Left lung (tissue), 4 donors: ENCODE measurements at regions not wholly inside any gene's neighbourhood (a gene's known extent, or its start where the extent isn't known, plus 50 kb on each side); places are given as distances from the start of the nearest gene placed in this dataset.
"Not testable (repeated sequence)": the region's sequence is repeated elsewhere in the genome, so short reads cannot be mapped to it uniquely, and the experiment has no call there.

Experiments
- ATAC-seq: fragments of 200-7000 bp; cut with Tn5 transposase; one replicate; pipeline ENCODE4 v1.9.1; 2020; ENCODE audit warnings: moderate library complexity
- DNase-seq, 4 donors: peaks; one replicate each; pipeline ENCODE4 v3.0.0-alpha.2; 2013 to 2020
- H3K27ac ChIP-seq, 2 donors: fragments of 200-600 bp; sonication (generic) in 1 of 2; one replicate each; pipeline versions ENCODE4 v1.5.0 to v1.8.0; 2020 to 2021
- H3K27me3 ChIP-seq, 2 donors: fragments of 200-600 bp; sonication (generic) in 1 of 2; one replicate each; pipeline versions ENCODE4 v1.5.0 to v1.8.0; 2020 to 2021
- H3K36me3 ChIP-seq, 2 donors: fragments of 200-600 bp; sonication (generic) in 1 of 2; one replicate each; pipeline versions ENCODE4 v1.5.0 to v1.8.0; 2020 to 2021
- H3K4me1 ChIP-seq, 2 donors: fragments of 200-600 bp; one replicate each; pipeline ENCODE4 v1.8.0; 2021
- H3K4me3 ChIP-seq, 2 donors: fragments of 200-600 bp; sonication (generic) in 1 of 2; one replicate each; pipeline versions ENCODE4 v1.5.0 to v1.8.0; 2020 to 2021; ENCODE audit warnings: mild to moderate bottlenecking in 1 of 2
- H3K9me3 ChIP-seq, 2 donors: fragments of 200-600 bp; sonication (generic) in 1 of 2; one replicate each; pipeline versions ENCODE4 v1.5.0 to v1.8.0; 2020 to 2021
- intact Hi-C, 2 donors: fragments of 100-400 bp; cut with DNase I; formaldehyde crosslinking; loops; one replicate each; pipeline versions ENCODE4 v1.11.2 to v1.14.2; 2022
- TF ChIP-seq, protein P1 (sequence below), 2 donors: fragments of 200-600 bp; sonication (generic) in 1 of 2; IDR thresholded peaks; one replicate each; pipeline versions ENCODE4 v1.5.0 to v1.8.0; 2021; ENCODE audit warnings: antibody characterized with exemption in 2 of 2
- donor health status: DM: no; HTN: yes; CAD: no.
- donor health status: DM: no; HTN: no; CAD: no.

DNA sequence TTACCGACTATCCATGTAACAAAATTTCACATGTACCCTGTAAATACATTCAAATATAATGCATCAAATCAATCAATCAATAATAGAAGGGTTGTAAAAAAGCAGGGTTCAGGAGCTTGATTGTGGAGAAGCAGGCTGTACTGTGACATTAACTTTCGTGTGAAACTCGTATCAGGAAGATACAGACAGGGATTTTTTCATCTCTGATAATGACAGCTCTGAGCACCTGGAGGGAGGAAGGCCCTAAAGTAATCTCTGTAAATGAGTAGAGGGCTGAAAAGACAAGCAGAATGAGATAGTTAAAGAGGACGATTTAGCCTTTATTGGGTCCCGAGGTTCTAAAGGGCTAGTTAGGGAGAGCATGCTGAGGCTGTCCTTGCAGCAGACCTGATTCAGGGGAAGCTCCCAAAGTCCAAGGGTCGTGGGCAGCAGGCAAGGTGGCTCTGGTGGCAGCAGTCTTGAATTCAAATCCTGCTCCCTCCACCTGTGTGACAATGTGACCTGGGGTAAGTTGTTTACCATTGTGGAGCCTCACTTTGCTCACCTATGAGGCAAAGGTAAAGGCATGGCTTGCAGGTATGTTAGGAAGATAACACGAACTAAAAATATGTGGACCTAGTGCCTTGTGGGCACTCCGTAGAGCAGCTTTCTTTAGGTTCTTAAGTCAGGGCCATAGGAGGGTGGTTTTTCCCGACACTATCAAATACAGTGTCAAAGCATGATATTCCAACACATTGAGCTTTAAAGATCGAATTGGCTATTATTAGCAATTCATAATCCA lies 219.4 kb upstream of the MYLIP start:
- TF ChIP-seq, protein P1, sequence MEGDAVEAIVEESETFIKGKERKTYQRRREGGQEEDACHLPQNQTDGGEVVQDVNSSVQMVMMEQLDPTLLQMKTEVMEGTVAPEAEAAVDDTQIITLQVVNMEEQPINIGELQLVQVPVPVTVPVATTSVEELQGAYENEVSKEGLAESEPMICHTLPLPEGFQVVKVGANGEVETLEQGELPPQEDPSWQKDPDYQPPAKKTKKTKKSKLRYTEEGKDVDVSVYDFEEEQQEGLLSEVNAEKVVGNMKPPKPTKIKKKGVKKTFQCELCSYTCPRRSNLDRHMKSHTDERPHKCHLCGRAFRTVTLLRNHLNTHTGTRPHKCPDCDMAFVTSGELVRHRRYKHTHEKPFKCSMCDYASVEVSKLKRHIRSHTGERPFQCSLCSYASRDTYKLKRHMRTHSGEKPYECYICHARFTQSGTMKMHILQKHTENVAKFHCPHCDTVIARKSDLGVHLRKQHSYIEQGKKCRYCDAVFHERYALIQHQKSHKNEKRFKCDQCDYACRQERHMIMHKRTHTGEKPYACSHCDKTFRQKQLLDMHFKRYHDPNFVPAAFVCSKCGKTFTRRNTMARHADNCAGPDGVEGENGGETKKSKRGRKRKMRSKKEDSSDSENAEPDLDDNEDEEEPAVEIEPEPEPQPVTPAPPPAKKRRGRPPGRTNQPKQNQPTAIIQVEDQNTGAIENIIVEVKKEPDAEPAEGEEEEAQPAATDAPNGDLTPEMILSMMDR (IDR thresholded peaks at IDR 0.05): no peak
- intact Hi-C loops: no loop called here
- H3K27me3 ChIP-seq: no peaks in the 10 kb centered on the region
- no peak overlapping the region for H3K27ac ChIP-seq
- no peaks in the 10 kb centered on the region for H3K36me3 ChIP-seq
- DNase-seq (no peak), ATAC-seq (no peak)
- peaks cover 0 to 3% of the 10 kb centered on the region in 2 donors for H3K4me1 ChIP-seq
- no peak overlapping the region for H3K4me3 ChIP-seq
- H3K9me3 ChIP-seq: no peaks in the 10 kb centered on the region

DNA sequence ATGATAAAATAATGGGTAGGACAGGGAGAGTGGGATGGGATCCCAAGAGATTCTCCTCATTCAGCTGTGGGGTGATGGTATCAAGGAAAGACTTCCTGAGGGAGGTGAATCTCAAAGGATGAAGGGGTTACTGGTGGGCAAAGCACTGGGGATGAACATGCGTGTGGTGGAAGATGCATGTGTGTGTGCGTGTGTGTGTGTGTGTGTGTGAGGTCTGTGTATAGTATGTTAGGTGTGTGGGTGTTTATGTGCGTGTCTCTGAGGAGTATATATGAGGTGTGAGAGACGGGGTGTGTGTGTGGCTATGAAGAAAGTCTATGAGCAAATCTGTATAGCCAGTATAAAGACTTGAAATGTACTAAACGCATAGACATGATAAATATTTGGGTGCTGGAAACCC lies 220.0 kb upstream of the MYLIP start:
- intact Hi-C loops: no loop called here
- no peak for ATAC-seq
- H3K4me1 ChIP-seq: peaks cover 0 to 3% of the 10 kb centered on the region in 2 donors
- no peaks in the 10 kb centered on the region for H3K36me3 ChIP-seq
- no peak overlapping the region for H3K4me3 ChIP-seq
- H3K9me3 ChIP-seq: no peaks in the 10 kb centered on the region
- H3K27me3 ChIP-seq: no peaks in the 10 kb centered on the region
- DNase-seq: no peak
- TF ChIP-seq, protein P1 (IDR thresholded peaks at IDR 0.05): no peak
- H3K27ac ChIP-seq: no peak overlapping the region

DNA sequence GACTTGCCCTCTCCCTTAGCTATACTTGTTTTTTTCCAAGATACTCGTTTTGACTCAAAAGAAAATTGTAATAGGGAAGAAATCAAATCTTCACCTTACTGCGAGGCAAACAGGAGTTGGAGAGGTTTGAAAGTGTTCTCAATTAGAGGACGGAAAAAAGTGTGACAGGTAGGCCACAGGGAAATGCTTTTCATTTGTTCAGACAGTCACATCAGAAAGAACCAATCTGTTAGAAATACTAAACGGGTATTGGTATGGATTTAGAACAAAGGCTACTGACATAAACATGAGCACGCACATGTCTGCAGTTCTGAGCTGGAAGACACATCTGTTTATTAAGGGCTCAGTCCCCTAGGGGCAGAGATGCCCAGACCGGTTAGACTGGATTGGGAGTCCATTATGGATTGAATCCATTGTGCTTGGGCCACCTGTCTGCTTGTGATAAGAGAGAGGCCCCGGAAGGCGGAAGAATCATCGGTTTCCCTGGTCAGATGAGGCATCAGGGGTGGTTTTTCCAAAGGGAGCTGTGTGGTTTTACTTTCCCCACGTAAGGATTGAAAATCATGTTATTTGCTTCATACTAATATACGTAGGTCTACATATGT lies 220.9 kb upstream of the MYLIP start:
- intact Hi-C loops: no loop called here
- ATAC-seq: no peak
- TF ChIP-seq, protein P1 (IDR thresholded peaks at IDR 0.05): no peak

DNA sequence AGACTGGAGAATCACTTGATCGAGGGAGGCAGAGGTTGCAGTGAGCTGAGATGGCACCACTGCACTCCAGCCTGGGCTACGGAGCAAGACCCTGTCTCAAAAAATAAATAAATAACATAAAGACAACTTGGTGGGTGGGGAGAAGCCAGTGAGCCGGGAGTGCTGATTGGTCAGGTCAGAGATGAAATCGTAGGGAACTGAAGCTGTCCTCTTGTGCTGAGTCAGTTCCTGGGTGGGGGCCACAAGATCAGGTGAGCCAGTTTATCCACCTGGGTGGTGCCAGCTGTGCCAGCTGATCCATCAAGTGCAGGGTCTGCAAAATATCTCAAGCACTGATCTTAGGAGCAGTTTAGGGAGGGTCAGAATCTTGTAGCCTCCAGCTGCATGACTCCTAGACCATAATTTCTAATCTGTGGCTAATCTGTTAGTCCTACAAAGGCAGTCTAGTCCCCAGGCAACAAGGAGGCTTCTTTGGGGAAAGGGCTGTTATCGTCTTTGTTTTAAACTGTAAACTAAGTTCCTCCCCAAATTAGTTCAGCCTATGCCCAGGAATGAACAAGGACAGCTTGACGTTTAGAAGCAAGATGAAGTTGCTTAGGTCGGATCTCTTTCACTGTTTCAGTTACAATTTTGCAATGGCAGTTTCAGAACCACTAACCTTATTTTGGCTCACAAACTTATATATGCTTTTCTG lies 221.5 kb upstream of the MYLIP start:
- H3K4me3 ChIP-seq, H3K4me1 ChIP-seq, H3K36me3 ChIP-seq, intact Hi-C loops, H3K9me3 ChIP-seq, DNase-seq, H3K27me3 ChIP-seq, ATAC-seq, H3K27ac ChIP-seq: not testable (repeated sequence)

More for the DNA sequence above, 220.9 kb upstream of the MYLIP start:
- no peaks in the 10 kb centered on the region for H3K36me3 ChIP-seq
- peak in 1 of 4 donors; percentile 51 for DNase-seq
- H3K4me1 ChIP-seq: peaks cover 0 to 3% of the 10 kb centered on the region in 2 donors
- H3K27ac ChIP-seq: no peak overlapping the region
- no peaks in the 10 kb centered on the region for H3K27me3 ChIP-seq
- H3K4me3 ChIP-seq: no peak overlapping the region
- H3K9me3 ChIP-seq: no peaks in the 10 kb centered on the region

DNA sequence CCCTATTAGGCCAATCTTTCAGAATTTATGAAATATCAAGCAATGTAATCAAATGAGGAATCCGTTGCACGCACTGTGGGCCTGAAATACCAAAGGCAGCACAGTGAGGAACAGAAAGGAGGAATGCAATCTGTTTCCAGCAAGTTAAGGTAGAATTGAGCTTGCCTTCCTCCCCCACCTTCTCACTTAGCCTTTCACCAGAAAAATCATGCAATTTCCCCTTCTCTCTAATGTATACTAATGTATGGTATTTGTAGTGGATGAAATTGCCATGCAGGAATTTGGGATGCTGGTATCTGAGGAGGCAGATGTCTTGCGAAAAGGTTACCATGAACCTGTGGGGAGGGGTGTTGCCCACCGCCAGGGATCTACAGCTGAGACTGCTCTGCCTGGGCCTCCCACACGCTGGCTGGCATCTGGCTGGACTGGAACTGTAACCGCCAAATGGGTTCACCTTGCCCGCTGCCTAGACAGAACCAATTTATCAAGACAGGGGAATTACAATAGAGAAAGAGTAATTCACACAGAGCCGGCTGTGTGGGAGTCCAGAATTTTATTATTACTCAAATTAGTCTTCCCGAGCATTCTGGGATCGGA lies 222.4 kb upstream of the MYLIP start:
- H3K4me1 ChIP-seq: peaks cover 0 to 3% of the 10 kb centered on the region in 2 donors
- intact Hi-C loops: no loop called here
- no peaks in the 10 kb centered on the region for H3K27me3 ChIP-seq
- no peak for DNase-seq
- ATAC-seq: no peak
- no peaks in the 10 kb centered on the region for H3K9me3 ChIP-seq
- no peaks in the 10 kb centered on the region for H3K36me3 ChIP-seq
- TF ChIP-seq, protein P1 (IDR thresholded peaks at IDR 0.05): no peak
- no peak overlapping the region for H3K4me3 ChIP-seq
- H3K27ac ChIP-seq: no peak overlapping the region
